Astrocyte of the cerebellum (primary cell): ENCODE measurements at regions not wholly inside any gene's neighbourhood (a gene's known extent, or its start where the extent isn't known, plus 50 kb on each side); places are given as distances from the start of the nearest gene placed in this dataset.

ENCODE experiments used
- DNase-seq: peaks from one replicate; pipeline ENCODE4 v3.0.0-alpha.2; 2011; ENCODE audit warnings: low read depth
- H3K4me3 ChIP-seq: 2 replicates; pipeline ENCODE4 v1.5.1; 2011; ENCODE audit warnings: mild to moderate bottlenecking, low read depth, low read length, moderate library complexity
- in situ Hi-C: cut with HindIII; loops from 2 replicates; pipeline ENCODE4 v1.10.0; 2017; ENCODE audit warnings: low sequenced_read_pairs
- TF ChIP-seq, protein P1 (sequence below): IDR thresholded peaks from 2 replicates; pipeline ENCODE4 v1.5.1; 2012; ENCODE audit warnings: low read length, low read depth, moderate library complexity, mild to moderate bottlenecking; ENCODE audit errors: missing control alignments

DNA sequence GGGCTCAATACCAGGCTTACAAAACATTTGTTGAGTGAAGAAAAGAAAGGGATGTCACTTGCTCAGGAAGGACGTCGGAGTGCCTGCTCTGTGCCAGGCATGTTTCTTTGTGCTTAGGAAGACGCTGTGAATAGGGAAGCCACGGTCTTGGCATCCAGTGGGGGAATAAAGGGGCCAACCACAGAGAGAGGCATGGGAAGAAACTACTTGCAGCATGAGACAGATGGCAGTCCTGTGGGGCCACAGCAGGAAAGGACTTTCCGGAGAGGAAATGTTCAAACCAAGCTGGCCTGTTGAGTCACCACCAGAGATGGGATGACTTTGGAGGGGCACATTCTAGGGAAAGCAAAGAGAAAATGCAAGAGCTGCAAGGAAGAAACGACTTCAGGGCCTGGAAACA, 173.2 kb downstream of the CDH26 start:
- no peak overlapping the region for H3K4me3 ChIP-seq
- in situ Hi-C loops, result no loop called here
- DNase-seq, result no peak
- TF ChIP-seq, protein P1, sequence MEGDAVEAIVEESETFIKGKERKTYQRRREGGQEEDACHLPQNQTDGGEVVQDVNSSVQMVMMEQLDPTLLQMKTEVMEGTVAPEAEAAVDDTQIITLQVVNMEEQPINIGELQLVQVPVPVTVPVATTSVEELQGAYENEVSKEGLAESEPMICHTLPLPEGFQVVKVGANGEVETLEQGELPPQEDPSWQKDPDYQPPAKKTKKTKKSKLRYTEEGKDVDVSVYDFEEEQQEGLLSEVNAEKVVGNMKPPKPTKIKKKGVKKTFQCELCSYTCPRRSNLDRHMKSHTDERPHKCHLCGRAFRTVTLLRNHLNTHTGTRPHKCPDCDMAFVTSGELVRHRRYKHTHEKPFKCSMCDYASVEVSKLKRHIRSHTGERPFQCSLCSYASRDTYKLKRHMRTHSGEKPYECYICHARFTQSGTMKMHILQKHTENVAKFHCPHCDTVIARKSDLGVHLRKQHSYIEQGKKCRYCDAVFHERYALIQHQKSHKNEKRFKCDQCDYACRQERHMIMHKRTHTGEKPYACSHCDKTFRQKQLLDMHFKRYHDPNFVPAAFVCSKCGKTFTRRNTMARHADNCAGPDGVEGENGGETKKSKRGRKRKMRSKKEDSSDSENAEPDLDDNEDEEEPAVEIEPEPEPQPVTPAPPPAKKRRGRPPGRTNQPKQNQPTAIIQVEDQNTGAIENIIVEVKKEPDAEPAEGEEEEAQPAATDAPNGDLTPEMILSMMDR, result no peak

DNA sequence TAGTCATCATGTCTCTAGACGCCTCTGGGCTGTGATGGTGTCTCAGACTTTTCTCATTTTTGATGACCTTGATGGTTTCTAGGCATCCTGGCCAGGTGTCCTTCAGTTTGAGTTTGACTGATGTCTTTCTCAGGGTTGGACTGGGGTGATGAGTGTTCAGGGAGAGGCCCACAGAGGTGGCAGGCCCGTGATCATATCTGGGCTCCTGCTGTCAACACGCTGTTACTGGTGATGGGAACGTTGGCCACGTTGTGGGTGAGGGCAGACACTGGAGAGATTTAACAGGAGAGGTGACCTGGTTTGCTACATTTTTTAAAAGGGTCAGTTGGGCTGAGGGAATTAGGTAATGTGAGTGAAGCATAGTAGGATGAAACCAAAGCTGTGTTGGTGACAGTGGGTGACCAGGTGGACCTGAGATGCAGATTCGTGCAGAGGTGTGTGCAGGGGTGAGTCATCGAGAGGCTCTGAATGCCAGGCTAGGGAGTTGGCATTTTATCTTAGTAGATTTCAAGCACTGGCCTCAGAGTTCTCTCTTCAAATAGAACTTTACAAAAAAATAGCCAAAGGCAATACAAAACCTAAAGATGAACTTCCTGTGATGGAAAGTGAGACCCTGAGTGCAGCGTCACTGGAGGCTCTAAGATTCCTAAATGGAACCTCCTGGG, 174.1 kb downstream of the CDH26 start:
- in situ Hi-C loops, result no loop called here
- H3K4me3 ChIP-seq, result no peak overlapping the region
- TF ChIP-seq, protein P1, result no peak
- DNase-seq, result no peak

DNA sequence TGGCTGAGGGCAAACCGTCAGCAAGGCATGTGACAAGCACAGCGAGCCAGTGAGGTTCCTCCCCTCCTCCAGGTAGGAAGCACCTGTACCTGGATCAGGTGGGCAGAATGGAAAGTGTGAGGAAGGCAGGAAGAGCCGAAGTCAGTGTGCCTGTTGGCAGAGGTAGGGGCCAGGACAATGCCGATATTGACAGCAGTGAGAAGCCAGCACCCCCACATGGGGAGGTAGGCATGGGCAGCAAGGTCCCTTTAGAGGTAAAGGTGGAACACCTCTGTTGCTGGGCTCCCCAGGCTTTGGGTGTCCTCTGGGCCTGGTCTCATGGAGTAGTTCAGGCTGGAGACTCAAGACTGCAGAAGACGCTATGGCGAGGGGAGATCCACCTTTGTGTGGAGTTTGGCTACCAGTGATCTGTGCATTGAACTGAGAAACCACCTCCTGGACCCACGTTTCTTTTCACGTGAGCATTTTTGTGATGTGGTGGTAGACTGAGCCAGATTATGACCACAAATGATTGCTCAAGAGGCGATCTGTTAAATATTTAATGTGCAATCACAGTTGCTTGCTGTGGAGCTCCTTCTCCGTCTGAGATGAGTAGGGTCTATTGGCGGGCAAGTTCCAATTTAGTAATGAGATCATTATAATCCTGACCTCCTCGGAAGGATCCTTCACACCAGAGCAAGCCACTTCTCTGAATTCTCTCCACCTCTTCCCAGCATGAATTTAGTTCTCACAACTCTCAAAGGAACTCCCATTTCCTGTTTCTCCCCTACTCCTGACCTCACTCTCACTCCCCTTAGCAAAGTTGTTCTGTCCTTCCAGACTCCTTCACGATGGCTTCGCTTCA, 174.8 kb downstream of the CDH26 start:
- DNase-seq, result no peak
- TF ChIP-seq, protein P1, result no peak
- in situ Hi-C loops, result no loop called here
- no peak overlapping the region for H3K4me3 ChIP-seq

DNA sequence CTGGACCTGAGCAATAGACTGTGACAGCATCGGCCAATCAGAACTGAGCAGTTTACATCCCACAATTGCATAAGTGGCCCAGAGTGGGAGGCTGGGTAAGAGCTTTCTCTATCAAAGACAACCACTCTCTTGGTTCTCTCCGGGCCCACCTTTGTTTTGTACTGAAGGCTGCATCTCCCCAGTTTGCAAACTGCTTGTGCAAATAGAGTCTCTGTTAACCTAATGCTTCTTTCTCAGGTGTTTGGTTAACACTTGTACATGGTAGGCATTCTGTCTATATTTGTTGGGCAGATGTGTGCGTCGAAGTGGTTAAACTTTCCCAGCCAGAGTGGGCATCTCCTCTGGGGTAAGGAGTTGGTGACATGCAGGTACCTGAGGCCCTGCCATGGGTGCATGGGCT, 177.1 kb downstream of the CDH26 start:
- in situ Hi-C loops, result no loop called here
- DNase-seq, result no peak
- H3K4me3 ChIP-seq, result no peak overlapping the region
- TF ChIP-seq, protein P1, result no peak

DNA sequence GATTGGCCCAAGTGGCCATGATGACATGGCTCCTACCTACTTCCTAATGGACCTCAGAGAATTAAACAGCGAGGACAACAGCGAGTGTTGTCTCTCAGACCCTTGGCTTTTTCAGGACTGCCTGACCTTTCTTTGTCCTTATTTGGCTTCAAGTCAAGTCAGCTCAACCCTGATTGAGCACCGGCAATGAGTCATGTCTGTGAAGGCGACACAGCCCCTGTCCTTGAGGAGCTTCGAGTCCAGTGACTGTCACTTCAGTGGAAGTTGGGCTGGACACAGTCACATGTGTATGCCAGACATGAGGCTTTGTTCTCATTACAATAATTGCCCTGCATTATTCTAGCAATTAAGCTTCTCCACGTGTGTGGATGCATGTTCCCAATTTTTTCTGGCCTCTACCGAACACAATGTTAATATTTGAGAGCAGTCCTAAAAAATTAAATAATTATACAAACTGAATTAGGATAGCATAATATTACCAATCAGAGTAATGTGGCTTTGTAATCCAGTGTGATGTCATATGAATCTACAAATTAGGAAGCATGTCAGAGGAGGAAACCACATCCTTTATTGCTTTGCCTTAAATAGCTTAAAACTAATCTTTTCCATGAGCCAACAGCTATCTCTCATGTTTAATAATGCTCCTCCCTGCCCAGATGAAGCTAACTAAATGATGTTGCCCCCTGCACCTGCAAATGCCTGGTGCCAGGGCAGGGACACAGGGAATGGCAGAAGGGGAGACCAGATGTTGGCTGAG, 178.6 kb downstream of the CDH26 start:
- TF ChIP-seq, protein P1, result no peak
- in situ Hi-C loops, result no loop called here
- DNase-seq, result no peak
- no peak overlapping the region for H3K4me3 ChIP-seq

DNA sequence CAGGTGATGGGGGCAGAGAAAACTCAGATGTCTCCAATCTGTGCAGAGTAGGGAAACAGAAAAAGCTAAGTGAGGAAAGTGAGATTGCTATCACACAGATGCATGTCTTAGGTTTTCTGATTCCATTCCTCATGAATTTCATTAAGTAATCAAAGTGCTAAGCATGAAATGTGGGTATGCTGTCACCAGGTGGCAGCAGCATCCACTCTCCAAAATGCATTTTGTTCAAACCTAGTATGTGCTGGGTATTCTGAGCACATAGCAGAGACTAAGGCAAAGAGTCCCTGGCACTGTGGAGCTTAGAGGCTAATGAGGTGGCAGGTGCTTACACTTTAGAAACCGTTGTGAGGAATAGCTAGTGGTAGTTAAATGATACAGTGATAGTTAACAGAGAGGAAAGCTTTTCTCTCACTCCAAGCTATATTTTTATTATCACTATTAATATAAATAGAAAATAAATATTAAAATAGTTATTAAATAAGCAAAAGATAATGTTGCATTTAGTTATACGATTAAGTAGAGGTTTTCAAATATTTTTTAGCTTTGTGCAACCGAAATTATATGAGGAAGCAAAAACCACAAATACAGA, 179.5 kb downstream of the CDH26 start:
- no peak for DNase-seq
- no peak overlapping the region for H3K4me3 ChIP-seq
- in situ Hi-C loops, result no loop called here
- TF ChIP-seq, protein P1, result peak; percentile 5
